H1 (cell line): ENCODE measurements at regions not wholly inside any gene's neighbourhood (a gene's known extent, or its start where the extent isn't known, plus 50 kb on each side); places are given as distances from the start of the nearest gene placed in this dataset.

ENCODE experiments used
- CTCF ChIA-PET: fragments of 300-600 bp; sonication (Branson Sonifier 250); formaldehyde crosslinking; loops from one replicate; lab custom pipeline; 2021; ENCODE audit not compliant: partially characterized antibody; lab: Charles Lee
- POLR2A ChIA-PET: fragments of 300-600 bp; sonication (Branson Sonifier 250); formaldehyde crosslinking; loops from one replicate; lab custom pipeline; 2021; ENCODE audit warnings: inconsistent platforms; ENCODE audit not compliant: partially characterized antibody; lab: Charles Lee
- DNase-seq, 2 experiments: peaks; one replicate each; pipeline versions ENCODE4 v3.0.0 to v3.0.0-alpha.2; 2010 to 2022; ENCODE audit warnings: low spot score in 2 of 2, low read depth in 1 of 2, mixed read lengths in 1 of 2
- FAIRE-seq: peaks from 2 replicates; lab custom pipeline; 2011; peaks lifted over from hg19 to GRCh38; lab: Jason Lieb, UNC
- H2AFZ ChIP-seq: 2 replicates; pipeline ENCODE4 v1.8.1; 2012; ENCODE audit warnings: low read length, inconsistent platforms
- H2AK5ac ChIP-seq: 2 replicates; pipeline ENCODE4 v1.6.1; 2013; ENCODE audit warnings: low read depth, low read length
- H2BK120ac ChIP-seq: replicated peaks from 2 replicates; pipeline ENCODE3; 2013; ENCODE audit warnings: low read depth, low read length, inconsistent platforms
- H2BK12ac ChIP-seq: 2 replicates; pipeline ENCODE4 v1.6.1; 2013; ENCODE audit warnings: low read depth, low read length
- H2BK15ac ChIP-seq: 2 replicates; pipeline ENCODE4 v1.6.1; 2013; ENCODE audit warnings: low read length
- H2BK20ac ChIP-seq: 2 replicates; pipeline ENCODE4 v1.6.1; 2013; ENCODE audit warnings: low read length
- H2BK5ac ChIP-seq: 2 replicates; pipeline ENCODE4 v1.6.1; 2013; ENCODE audit warnings: low read depth, low read length
- H3K14ac ChIP-seq: 2 replicates; pipeline ENCODE4 v1.6.1; 2013; ENCODE audit warnings: inconsistent platforms; ENCODE audit not compliant: insufficient read length
- H3K18ac ChIP-seq: 2 replicates; pipeline ENCODE4 v1.6.1; 2013; ENCODE audit warnings: low read length; ENCODE audit errors: extremely low read depth
- H3K23ac ChIP-seq: 2 replicates; pipeline ENCODE4 v1.6.1; 2013; ENCODE audit warnings: inconsistent platforms; ENCODE audit not compliant: insufficient read length
- H3K23me2 ChIP-seq: 2 replicates; pipeline ENCODE4 v1.6.1; 2013; ENCODE audit warnings: low read depth, low read length
- H3K27ac ChIP-seq: 2 replicates; pipeline ENCODE4 v1.6.1; 2011; ENCODE audit warnings: low read depth, low read length, inconsistent platforms
- H3K27me3 ChIP-seq, 4 experiments: replicated peaks in 1 of 4; 1 replicate in 1 of 4; 2 replicates in 3 of 4; pipeline versions ENCODE4 v1.6.1 to v1.8.1; 2011 to 2013; ENCODE audit warnings: low read length in 3 of 4, mild to moderate bottlenecking in 3 of 4, inconsistent platforms in 2 of 4, mixed read lengths in 2 of 4, moderate library complexity in 1 of 4; ENCODE audit not compliant: control insufficient read depth in 3 of 4, insufficient read depth in 3 of 4; ENCODE audit errors: extremely low read depth in 1 of 4
- H3K36me3 ChIP-seq, 4 experiments: 2 replicates each; pipeline versions ENCODE4 v1.6.1 to v1.8.1; 2011 to 2013; ENCODE audit warnings: mild to moderate bottlenecking in 4 of 4, low read length in 3 of 4, moderate library complexity in 2 of 4, control low read depth in 1 of 4, inconsistent platforms in 1 of 4; ENCODE audit not compliant: insufficient read depth in 4 of 4, control insufficient read depth in 2 of 4
- H3K4ac ChIP-seq: replicated peaks from 2 replicates; pipeline ENCODE3; 2013; ENCODE audit warnings: low read length, low read depth, mixed read lengths, inconsistent platforms; ENCODE audit not compliant: insufficient read length
- H3K4me1 ChIP-seq, 4 experiments: replicated peaks in 1 of 4; 1 replicate in 1 of 4; 2 replicates in 3 of 4; pipeline versions ENCODE4 v1.6.1 to v1.8.1; 2011 to 2013; ENCODE audit warnings: low read length in 3 of 4, inconsistent platforms in 2 of 4, mixed read lengths in 1 of 4; ENCODE audit not compliant: insufficient read depth in 4 of 4, control insufficient read depth in 3 of 4
- H3K4me2 ChIP-seq, 2 experiments: 2 replicates each; pipeline versions ENCODE4 v1.6.1 to v1.8.1; 2011 to 2013; ENCODE audit warnings: low read depth in 2 of 2, low read length in 2 of 2, control low read depth in 1 of 2, inconsistent platforms in 1 of 2, mild to moderate bottlenecking in 1 of 2; ENCODE audit not compliant: insufficient read depth in 1 of 2
- H3K4me3 ChIP-seq, 4 experiments: fragments of 200-600, 300-600 bp in 1 of 4; sonication (generic), shearing (Covaris generic), sonication (Bioruptor Twin) in 1 of 4; 2 replicates each; pipeline versions ENCODE4 v1.5.1 to v1.8.1; 2011 to 2016; ENCODE audit warnings: low read length in 4 of 4, low read depth in 3 of 4, control low read depth in 2 of 4, inconsistent platforms in 2 of 4, mild to moderate bottlenecking in 2 of 4, mixed read lengths in 1 of 4, moderate library complexity in 1 of 4; ENCODE audit not compliant: insufficient read depth in 2 of 4; ENCODE audit errors: extremely low read depth in 1 of 4
- H3K56ac ChIP-seq: replicated peaks from 2 replicates; pipeline ENCODE3; 2013; ENCODE audit warnings: low read depth, mild to moderate bottlenecking, mixed read lengths, low read length, inconsistent platforms; ENCODE audit not compliant: insufficient read length
- H3K79me1 ChIP-seq: 2 replicates; pipeline ENCODE4 v1.6.1; 2013; ENCODE audit warnings: low read depth, low read length, control low read depth
- H3K79me2 ChIP-seq, 2 experiments: 2 replicates each; pipeline versions ENCODE4 v1.6.1 to v1.8.1; 2012 to 2013; ENCODE audit warnings: low read length in 2 of 2, mild to moderate bottlenecking in 2 of 2, inconsistent platforms in 1 of 2; ENCODE audit not compliant: insufficient read depth in 2 of 2, control insufficient read depth in 1 of 2
- H3K9ac ChIP-seq, 4 experiments: replicated peaks in 1 of 4; 1 replicate in 1 of 4; 2 replicates in 3 of 4; pipeline versions ENCODE4 v1.6.1 to v1.8.1; 2011 to 2013; ENCODE audit warnings: low read depth in 3 of 4, low read length in 3 of 4, control low read depth in 2 of 4, mild to moderate bottlenecking in 2 of 4, moderate library complexity in 2 of 4, inconsistent platforms in 1 of 4; ENCODE audit errors: extremely low read depth in 1 of 4
- H3K9me3 ChIP-seq, 2 experiments: 2 replicates each; pipeline versions ENCODE4 v1.6.1 to v1.8.1; 2012 to 2013; ENCODE audit warnings: mild to moderate bottlenecking in 2 of 2, moderate library complexity in 2 of 2, control low read depth in 1 of 2, inconsistent platforms in 1 of 2, low read depth in 1 of 2, low read length in 1 of 2, mixed read lengths in 1 of 2; ENCODE audit not compliant: insufficient read depth in 2 of 2
- H4K20me1 ChIP-seq, 2 experiments: replicated peaks in 1 of 2; 2 replicates each; pipeline versions ENCODE3 to v1.8.1; 2011 to 2013; ENCODE audit warnings: inconsistent platforms in 2 of 2, low read length in 2 of 2, mild to moderate bottlenecking in 1 of 2; ENCODE audit not compliant: insufficient read depth in 2 of 2, control insufficient read depth in 1 of 2
- H4K5ac ChIP-seq: 2 replicates; pipeline ENCODE4 v1.6.1; 2013; ENCODE audit warnings: low read length, low read depth, mixed read lengths, inconsistent platforms; ENCODE audit not compliant: insufficient read length
- H4K8ac ChIP-seq: 2 replicates; pipeline ENCODE4 v1.8.0; 2013; ENCODE audit warnings: mild to moderate bottlenecking, moderate library complexity, low read length, inconsistent platforms; ENCODE audit not compliant: insufficient read depth; ENCODE audit errors: extremely low read depth
- H4K91ac ChIP-seq: replicated peaks from 2 replicates; pipeline ENCODE3; 2013; ENCODE audit warnings: low read length, mixed read lengths, inconsistent platforms; ENCODE audit not compliant: insufficient read length
- CBX8 ChIP-seq: fragments of 300-800, 300-1000 bp; sonication (generic); IDR thresholded peaks from 2 replicates; pipeline ENCODE4 v1.7.1; 2016; ENCODE audit warnings: low read depth, low read length, borderline replicate concordance
- JUND ChIP-seq: IDR thresholded peaks from 2 replicates; pipeline ENCODE4 v1.6.1; 2011; ENCODE audit warnings: mild to moderate bottlenecking, improper control_type of control experiment, low read length
- WGBS, 2 experiments: shearing (Covaris generic) in 1 of 2; methylation state at CpG; one replicate each; pipeline versions ENCODE4 v1.1.6 to v1.1.7; 2013 to 2015; ENCODE audit warnings: low lambda C conversion rate in 2 of 2, mixed read lengths in 2 of 2, inconsistent platforms in 1 of 2, low coverage in 1 of 2, missing lambda C conversion rate in 1 of 2; ENCODE audit not compliant: insufficient replicate concordance in 2 of 2, insufficient coverage in 1 of 2, insufficient read length in 1 of 2; ENCODE audit errors: extremely low coverage in 1 of 2, missing lambda C conversion rate in 1 of 2; 5-methylcytosine and 5-hydroxymethylcytosine counted together

- H2BK12ac ChIP-seq, result no peak overlapping the region
- DNase-seq, result no peak
- H4K91ac ChIP-seq, result no peak overlapping the region
- no peaks in the 10 kb centered on the region for H3K27me3 ChIP-seq
- no peaks in the 10 kb centered on the region for H3K9me3 ChIP-seq
- H2AK5ac ChIP-seq, result no peak overlapping the region
- H4K5ac ChIP-seq, result no peak overlapping the region
- no peaks in the 10 kb centered on the region for H3K36me3 ChIP-seq
- no peak overlapping the region for H3K14ac ChIP-seq
- no peaks in the 10 kb centered on the region for H3K23me2 ChIP-seq
- no peak overlapping the region for H3K18ac ChIP-seq
- ChIA-PET CTCF (interaction anchor here (1.2 kb wide), 1 partner anchor 748 kb away, joined by 3 read pairs; no protein-coding TSS in a partner anchor), POLR2A (interaction anchor here (1.2 kb wide), 1 partner anchor 11 kb away, joined by 4 read pairs; no protein-coding TSS in a partner anchor)
- H4K20me1 ChIP-seq, result no peaks in the 10 kb centered on the region
- H3K4me3 ChIP-seq, result no peak overlapping the region
- H2BK15ac ChIP-seq, result no peak overlapping the region
- no peak overlapping the region for H3K56ac ChIP-seq
- H2BK120ac ChIP-seq, result no peak overlapping the region
- peak overlapping the region; percentile 49 for H2AFZ ChIP-seq
- no peak overlapping the region for H2BK5ac ChIP-seq
- 54% methylated on average over 23 of the region's 23 CpGs; no CpG with 5 or more reads in 1 of the 2 experiments for WGBS, 2 experiments
- no peak overlapping the region for H3K23ac ChIP-seq
- FAIRE-seq, result no peak
- H3K79me1 ChIP-seq, result no peaks in the 10 kb centered on the region
- no peak overlapping the region for H2BK20ac ChIP-seq
- TF ChIP-seq JUND (no peak), CBX8 (no peak)
- no peak overlapping the region for H4K8ac ChIP-seq
- no peak overlapping the region for H3K27ac ChIP-seq
- no peak overlapping the region for H3K4ac ChIP-seq
- no peak overlapping the region for H3K9ac ChIP-seq
- H3K4me2 ChIP-seq, result peak overlapping the region; percentile 8 to 58; a peak in 2 of 4 replicates
- H3K4me1 ChIP-seq, result peaks cover 0 to 3% (median under 1%) of the 10 kb centered on the region in 4 experiments; a peak in 2 of 7 replicates
- H3K79me2 ChIP-seq, result no peaks in the 10 kb centered on the region
These were observed 422.0 kb downstream of the GALR1 start for GRCh38 chr18:77671456-77672167.
